Kidney (tissue), 13 donors: ENCODE measurements at regions not wholly inside any gene's neighbourhood (a gene's known extent, or its start where the extent isn't known, plus 50 kb on each side); places are given as distances from the start of the nearest gene placed in this dataset.

Source experiments
- DNase-seq, 5 donors: peaks; one replicate each; pipeline ENCODE4 v3.0.0-alpha.2; 2013 to 2020
- FAIRE-seq: peaks from 2 replicates; lab custom pipeline; 2012; peaks lifted over from hg19 to GRCh38; lab: Jason Lieb, UNC
- H3K27ac ChIP-seq, 2 donors: one replicate each; pipeline ENCODE4 v1.7.0; 2013; ENCODE audit warnings: low read depth in 2 of 2, low read length in 2 of 2, inconsistent platforms in 1 of 2
- H3K27me3 ChIP-seq: one replicate; pipeline ENCODE4 v1.7.1; 2013; ENCODE audit warnings: low read length, inconsistent platforms; ENCODE audit not compliant: control insufficient read depth, insufficient read depth
- H3K36me3 ChIP-seq, 3 donors: one replicate each; pipeline versions ENCODE4 v1.7.0 to v1.7.1; 2013; ENCODE audit warnings: low read length in 3 of 3, control low read depth in 1 of 3, inconsistent platforms in 1 of 3; ENCODE audit not compliant: insufficient read depth in 3 of 3, control insufficient read depth in 2 of 3
- H3K4me1 ChIP-seq, 3 donors: one replicate each; pipeline versions ENCODE4 v1.7.0 to v1.7.1; 2013; ENCODE audit warnings: low read length in 3 of 3, inconsistent platforms in 1 of 3, low read depth in 1 of 3; ENCODE audit not compliant: control insufficient read depth in 2 of 3, insufficient read depth in 2 of 3
- H3K4me3 ChIP-seq, 3 donors: one replicate each; pipeline versions ENCODE4 v1.7.0 to v1.8.1; 2013; ENCODE audit warnings: low read length in 3 of 3, control low read depth in 1 of 3, inconsistent platforms in 1 of 3
- H3K9ac ChIP-seq, 3 donors: one replicate each; pipeline versions ENCODE4 v1.7.0 to v1.7.1; 2013; ENCODE audit warnings: low read length in 3 of 3, control low read depth in 1 of 3, inconsistent platforms in 1 of 3
- H3K9me3 ChIP-seq, 3 donors: one replicate each; pipeline versions ENCODE4 v1.7.0 to v1.7.1; 2013; ENCODE audit warnings: low read length in 3 of 3, control low read depth in 1 of 3, inconsistent platforms in 1 of 3; ENCODE audit not compliant: control insufficient read depth in 2 of 3, insufficient read depth in 1 of 3
- CTCF ChIP-seq: IDR thresholded peaks from 3 replicates; pipeline ENCODE4 v1.5.1; 2012; ENCODE audit warnings: mild to moderate bottlenecking, moderate library complexity, borderline replicate concordance; ENCODE audit not compliant: insufficient read depth; ENCODE audit errors: extremely low read depth
- intact Hi-C: fragments of 100-400 bp; cut with DNase I; formaldehyde crosslinking; loops from one replicate; pipeline ENCODE4 v1.11.1; 2022
- donor health status: control.
- donor health status: control.
- donor health status: control.
- donor health status: control.
- donor health status: control.
- donor health status: DM: yes; HTN: yes; CAD: no.
- donor health status: Normal renal cell carcinoma (clear cell type).

- H3K4me1 ChIP-seq: no peaks in the 10 kb centered on the region
- no peak for FAIRE-seq
- DNase-seq: no peak
- H3K9me3 ChIP-seq: peaks cover 0 to 9% (median 0%) of the 10 kb centered on the region in 3 donors
- no peak for TF ChIP-seq CTCF
- intact Hi-C loops: no loop called here
- no peaks in the 10 kb centered on the region for H3K36me3 ChIP-seq
- no peak overlapping the region for H3K4me3 ChIP-seq
- no peak overlapping the region for H3K27ac ChIP-seq
- no peak overlapping the region for H3K9ac ChIP-seq
- H3K27me3 ChIP-seq: no peaks in the 10 kb centered on the region
These were observed 336.7 kb upstream of the KLF6 start for GRCh38 chr10:4121502-4122380.

GRCh38 chr10:4120096-4120853 lies 335.3 kb upstream of the KLF6 start:
- Histone ChIP-seq H3K36me3 (no peaks in the 10 kb centered on the region), H3K27ac (no peak overlapping the region), H3K4me1 (no peaks in the 10 kb centered on the region), H3K9ac (no peak overlapping the region), H3K9me3 (peaks cover 0 to 4% (median 0%) of the 10 kb centered on the region in 3 donors), H3K27me3 (no peaks in the 10 kb centered on the region), H3K4me3 (no peak overlapping the region)
- intact Hi-C loops: no loop called here
- peak in 1 of 5 donors; percentile 72 for DNase-seq
- TF ChIP-seq CTCF: no peak
- no peak for FAIRE-seq

GRCh38 chr10:4119107-4119506 lies 334.1 kb upstream of the KLF6 start:
- no peaks in the 10 kb centered on the region for H3K27me3 ChIP-seq
- no peak overlapping the region for H3K4me3 ChIP-seq
- intact Hi-C loops: no loop called here
- no peak for TF ChIP-seq CTCF
- DNase-seq: no peak
- H3K4me1 ChIP-seq: no peaks in the 10 kb centered on the region
- H3K27ac ChIP-seq: no peak overlapping the region
- H3K36me3 ChIP-seq: no peaks in the 10 kb centered on the region
- H3K9me3 ChIP-seq: no peaks in the 10 kb centered on the region
- no peak overlapping the region for H3K9ac ChIP-seq
- FAIRE-seq: no peak
